ENCODE measurements at regions not wholly inside any gene's neighbourhood (a gene's known extent, or its start where the extent isn't known, plus 50 kb on each side); places are given as distances from the start of the nearest gene placed in this dataset.

GRCh38 chr7:101764221-101764620 lies 53.2 kb upstream of the CUX1 start:
- H3K27ac ChIP-seq: no peak overlapping the region
- no peak overlapping the region for H3K4me2 ChIP-seq
- H2AFZ ChIP-seq (ENCODE audit: low read depth): no peak overlapping the region
- no peak for TF ChIP-seq CTCF (conservative IDR thresholded peaks at IDR 0.05; ENCODE audit: low read depth, low read length)
- H3K27me3 ChIP-seq (ENCODE audit: insufficient read depth, low read depth): no peaks in the 10 kb centered on the region
- no peaks in the 10 kb centered on the region for H3K79me2 ChIP-seq (ENCODE audit: insufficient read depth, low read depth)
- no peak overlapping the region for H3K4me3 ChIP-seq (IDR thresholded peaks at IDR 0.05; ENCODE audit: insufficient read depth, low read depth, low read length)
- peaks cover 6% of the 10 kb centered on the region for H3K4me1 ChIP-seq (ENCODE audit: low read depth, poor library complexity, severe bottlenecking)
- H4K20me1 ChIP-seq (ENCODE audit: insufficient read depth): no peaks in the 10 kb centered on the region
- H3K36me3 ChIP-seq (ENCODE audit: insufficient read depth): no peaks in the 10 kb centered on the region
- H3K9ac ChIP-seq: no peak overlapping the region

DNA sequence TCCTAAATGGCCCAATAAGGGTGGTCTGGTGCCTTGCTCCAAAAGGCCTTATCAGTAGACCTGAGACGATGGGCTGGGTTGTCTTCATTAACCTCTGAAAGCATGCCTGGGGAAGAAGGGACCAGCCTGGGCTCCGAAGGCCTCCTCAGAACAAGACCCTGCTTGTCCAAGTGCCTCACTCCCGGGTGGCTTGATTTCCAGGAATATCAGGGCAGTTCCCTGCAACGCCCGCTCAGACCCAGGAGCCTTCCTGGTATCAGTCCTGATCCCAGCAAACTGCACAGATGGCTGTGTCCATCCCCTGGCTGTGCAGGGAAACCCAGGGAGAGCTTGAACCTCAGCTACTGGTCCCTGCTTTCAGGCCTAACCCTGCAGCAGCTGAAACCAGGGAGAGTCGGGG lies 49.9 kb upstream of the CUX1 start:
- no peaks in the 10 kb centered on the region for H3K27me3 ChIP-seq (ENCODE audit: insufficient read depth, low read depth)
- no peaks in the 10 kb centered on the region for H3K4me1 ChIP-seq (ENCODE audit: low read depth, poor library complexity, severe bottlenecking)
- no peaks in the 10 kb centered on the region for H3K36me3 ChIP-seq (ENCODE audit: insufficient read depth)
- no peaks in the 10 kb centered on the region for H3K79me2 ChIP-seq (ENCODE audit: insufficient read depth, low read depth)
- no peak overlapping the region for H3K4me2 ChIP-seq
- H4K20me1 ChIP-seq (ENCODE audit: insufficient read depth): no peaks in the 10 kb centered on the region
- H3K9ac ChIP-seq: no peak overlapping the region
- no peak overlapping the region for H2AFZ ChIP-seq (ENCODE audit: low read depth)
- H3K4me3 ChIP-seq (IDR thresholded peaks at IDR 0.05; ENCODE audit: insufficient read depth, low read depth, low read length): no peak overlapping the region
- TF ChIP-seq CTCF (conservative IDR thresholded peaks at IDR 0.05; ENCODE audit: low read depth, low read length): no peak
- H3K27ac ChIP-seq: no peak overlapping the region

All from KMS-11 (cell line).